H1 (cell line): ENCODE measurements at regions not wholly inside any gene's neighbourhood (a gene's known extent, or its start where the extent isn't known, plus 50 kb on each side); places are given as distances from the start of the nearest gene placed in this dataset.

ENCODE experiments used
- CTCF ChIA-PET: fragments of 300-600 bp; sonication (Branson Sonifier 250); formaldehyde crosslinking; loops from one replicate; lab custom pipeline; 2021; ENCODE audit not compliant: partially characterized antibody; lab: Charles Lee
- POLR2A ChIA-PET: fragments of 300-600 bp; sonication (Branson Sonifier 250); formaldehyde crosslinking; loops from one replicate; lab custom pipeline; 2021; ENCODE audit warnings: inconsistent platforms; ENCODE audit not compliant: partially characterized antibody; lab: Charles Lee
- DNase-seq, 2 experiments: peaks; one replicate each; pipeline versions ENCODE4 v3.0.0 to v3.0.0-alpha.2; 2010 to 2022; ENCODE audit warnings: low spot score in 2 of 2, low read depth in 1 of 2, mixed read lengths in 1 of 2
- FAIRE-seq: peaks from 2 replicates; lab custom pipeline; 2011; peaks lifted over from hg19 to GRCh38; lab: Jason Lieb, UNC
- H2AFZ ChIP-seq: 2 replicates; pipeline ENCODE4 v1.8.1; 2012; ENCODE audit warnings: low read length, inconsistent platforms
- H2AK5ac ChIP-seq: 2 replicates; pipeline ENCODE4 v1.6.1; 2013; ENCODE audit warnings: low read depth, low read length
- H2BK120ac ChIP-seq: replicated peaks from 2 replicates; pipeline ENCODE3; 2013; ENCODE audit warnings: low read depth, low read length, inconsistent platforms
- H2BK12ac ChIP-seq: 2 replicates; pipeline ENCODE4 v1.6.1; 2013; ENCODE audit warnings: low read depth, low read length
- H2BK15ac ChIP-seq: 2 replicates; pipeline ENCODE4 v1.6.1; 2013; ENCODE audit warnings: low read length
- H2BK20ac ChIP-seq: 2 replicates; pipeline ENCODE4 v1.6.1; 2013; ENCODE audit warnings: low read length
- H2BK5ac ChIP-seq: 2 replicates; pipeline ENCODE4 v1.6.1; 2013; ENCODE audit warnings: low read depth, low read length
- H3K14ac ChIP-seq: 2 replicates; pipeline ENCODE4 v1.6.1; 2013; ENCODE audit warnings: inconsistent platforms; ENCODE audit not compliant: insufficient read length
- H3K18ac ChIP-seq: 2 replicates; pipeline ENCODE4 v1.6.1; 2013; ENCODE audit warnings: low read length; ENCODE audit errors: extremely low read depth
- H3K23ac ChIP-seq: 2 replicates; pipeline ENCODE4 v1.6.1; 2013; ENCODE audit warnings: inconsistent platforms; ENCODE audit not compliant: insufficient read length
- H3K23me2 ChIP-seq: 2 replicates; pipeline ENCODE4 v1.6.1; 2013; ENCODE audit warnings: low read depth, low read length
- H3K27ac ChIP-seq: 2 replicates; pipeline ENCODE4 v1.6.1; 2011; ENCODE audit warnings: low read depth, low read length, inconsistent platforms
- H3K27me3 ChIP-seq, 4 experiments: replicated peaks in 1 of 4; 1 replicate in 1 of 4; 2 replicates in 3 of 4; pipeline versions ENCODE4 v1.6.1 to v1.8.1; 2011 to 2013; ENCODE audit warnings: low read length in 3 of 4, mild to moderate bottlenecking in 3 of 4, inconsistent platforms in 2 of 4, mixed read lengths in 2 of 4, moderate library complexity in 1 of 4; ENCODE audit not compliant: control insufficient read depth in 3 of 4, insufficient read depth in 3 of 4; ENCODE audit errors: extremely low read depth in 1 of 4
- H3K36me3 ChIP-seq, 4 experiments: 2 replicates each; pipeline versions ENCODE4 v1.6.1 to v1.8.1; 2011 to 2013; ENCODE audit warnings: mild to moderate bottlenecking in 4 of 4, low read length in 3 of 4, moderate library complexity in 2 of 4, control low read depth in 1 of 4, inconsistent platforms in 1 of 4; ENCODE audit not compliant: insufficient read depth in 4 of 4, control insufficient read depth in 2 of 4
- H3K4ac ChIP-seq: replicated peaks from 2 replicates; pipeline ENCODE3; 2013; ENCODE audit warnings: low read length, low read depth, mixed read lengths, inconsistent platforms; ENCODE audit not compliant: insufficient read length
- H3K4me1 ChIP-seq, 4 experiments: replicated peaks in 1 of 4; 1 replicate in 1 of 4; 2 replicates in 3 of 4; pipeline versions ENCODE4 v1.6.1 to v1.8.1; 2011 to 2013; ENCODE audit warnings: low read length in 3 of 4, inconsistent platforms in 2 of 4, mixed read lengths in 1 of 4; ENCODE audit not compliant: insufficient read depth in 4 of 4, control insufficient read depth in 3 of 4
- H3K4me2 ChIP-seq, 2 experiments: 2 replicates each; pipeline versions ENCODE4 v1.6.1 to v1.8.1; 2011 to 2013; ENCODE audit warnings: low read depth in 2 of 2, low read length in 2 of 2, control low read depth in 1 of 2, inconsistent platforms in 1 of 2, mild to moderate bottlenecking in 1 of 2; ENCODE audit not compliant: insufficient read depth in 1 of 2
- H3K4me3 ChIP-seq, 4 experiments: fragments of 200-600, 300-600 bp in 1 of 4; sonication (generic), shearing (Covaris generic), sonication (Bioruptor Twin) in 1 of 4; 2 replicates each; pipeline versions ENCODE4 v1.5.1 to v1.8.1; 2011 to 2016; ENCODE audit warnings: low read length in 4 of 4, low read depth in 3 of 4, control low read depth in 2 of 4, inconsistent platforms in 2 of 4, mild to moderate bottlenecking in 2 of 4, mixed read lengths in 1 of 4, moderate library complexity in 1 of 4; ENCODE audit not compliant: insufficient read depth in 2 of 4; ENCODE audit errors: extremely low read depth in 1 of 4
- H3K56ac ChIP-seq: replicated peaks from 2 replicates; pipeline ENCODE3; 2013; ENCODE audit warnings: low read depth, mild to moderate bottlenecking, mixed read lengths, low read length, inconsistent platforms; ENCODE audit not compliant: insufficient read length
- H3K79me1 ChIP-seq: 2 replicates; pipeline ENCODE4 v1.6.1; 2013; ENCODE audit warnings: low read depth, low read length, control low read depth
- H3K79me2 ChIP-seq, 2 experiments: 2 replicates each; pipeline versions ENCODE4 v1.6.1 to v1.8.1; 2012 to 2013; ENCODE audit warnings: low read length in 2 of 2, mild to moderate bottlenecking in 2 of 2, inconsistent platforms in 1 of 2; ENCODE audit not compliant: insufficient read depth in 2 of 2, control insufficient read depth in 1 of 2
- H3K9ac ChIP-seq, 4 experiments: replicated peaks in 1 of 4; 1 replicate in 1 of 4; 2 replicates in 3 of 4; pipeline versions ENCODE4 v1.6.1 to v1.8.1; 2011 to 2013; ENCODE audit warnings: low read depth in 3 of 4, low read length in 3 of 4, control low read depth in 2 of 4, mild to moderate bottlenecking in 2 of 4, moderate library complexity in 2 of 4, inconsistent platforms in 1 of 4; ENCODE audit errors: extremely low read depth in 1 of 4
- H3K9me3 ChIP-seq, 2 experiments: 2 replicates each; pipeline versions ENCODE4 v1.6.1 to v1.8.1; 2012 to 2013; ENCODE audit warnings: mild to moderate bottlenecking in 2 of 2, moderate library complexity in 2 of 2, control low read depth in 1 of 2, inconsistent platforms in 1 of 2, low read depth in 1 of 2, low read length in 1 of 2, mixed read lengths in 1 of 2; ENCODE audit not compliant: insufficient read depth in 2 of 2
- H4K20me1 ChIP-seq, 2 experiments: replicated peaks in 1 of 2; 2 replicates each; pipeline versions ENCODE3 to v1.8.1; 2011 to 2013; ENCODE audit warnings: inconsistent platforms in 2 of 2, low read length in 2 of 2, mild to moderate bottlenecking in 1 of 2; ENCODE audit not compliant: insufficient read depth in 2 of 2, control insufficient read depth in 1 of 2
- H4K5ac ChIP-seq: 2 replicates; pipeline ENCODE4 v1.6.1; 2013; ENCODE audit warnings: low read length, low read depth, mixed read lengths, inconsistent platforms; ENCODE audit not compliant: insufficient read length
- H4K8ac ChIP-seq: 2 replicates; pipeline ENCODE4 v1.8.0; 2013; ENCODE audit warnings: mild to moderate bottlenecking, moderate library complexity, low read length, inconsistent platforms; ENCODE audit not compliant: insufficient read depth; ENCODE audit errors: extremely low read depth
- H4K91ac ChIP-seq: replicated peaks from 2 replicates; pipeline ENCODE3; 2013; ENCODE audit warnings: low read length, mixed read lengths, inconsistent platforms; ENCODE audit not compliant: insufficient read length
- BCL11A ChIP-seq, 2 experiments: IDR thresholded peaks; one replicate each; pipeline ENCODE4 v1.6.1; 2011; ENCODE audit warnings: low read depth in 2 of 2, low read length in 2 of 2, mild to moderate bottlenecking in 2 of 2
- CEBPB ChIP-seq: IDR thresholded peaks from 2 replicates; pipeline ENCODE4 v1.6.1; 2012; ENCODE audit warnings: low read depth, low read length
- FOSL1 ChIP-seq: IDR thresholded peaks from 2 replicates; pipeline ENCODE4 v1.6.1; 2011; ENCODE audit warnings: mild to moderate bottlenecking, low read depth, low read length, moderate library complexity; ENCODE audit not compliant: insufficient read depth
- GTF2F1 ChIP-seq: IDR thresholded peaks from 2 replicates; pipeline ENCODE4 v1.6.1; 2012; ENCODE audit warnings: low read depth, low read length, improper control_type of control experiment, borderline replicate concordance
- NRF1 ChIP-seq: IDR thresholded peaks from 2 replicates; pipeline ENCODE4 v1.6.1; 2011; ENCODE audit warnings: mild to moderate bottlenecking, low read depth, low read length, improper control_type of control experiment
- RXRA ChIP-seq: IDR thresholded peaks from 2 replicates; pipeline ENCODE4 v1.6.1; 2011; ENCODE audit warnings: low read depth, mild to moderate bottlenecking, low read length, moderate library complexity; ENCODE audit not compliant: insufficient read depth
- SIN3A ChIP-seq, 2 experiments: IDR thresholded peaks in 1 of 2; conservative IDR thresholded peaks in 1 of 2; 2 replicates each; pipeline ENCODE4 v1.6.1; 2011 to 2012; ENCODE audit warnings: low read length in 2 of 2, improper control_type of control experiment in 1 of 2, low read depth in 1 of 2, mild to moderate bottlenecking in 1 of 2
- SUZ12 ChIP-seq: fragments of 200-600 bp; sonication (generic); IDR thresholded peaks from 2 replicates; pipeline ENCODE4 v1.6.1; 2012; ENCODE audit warnings: mild to moderate bottlenecking, inconsistent platforms, low read length, moderate library complexity, mixed read lengths
- WGBS, 2 experiments: shearing (Covaris generic) in 1 of 2; methylation state at CpG; one replicate each; pipeline versions ENCODE4 v1.1.6 to v1.1.7; 2013 to 2015; ENCODE audit warnings: low lambda C conversion rate in 2 of 2, mixed read lengths in 2 of 2, inconsistent platforms in 1 of 2, low coverage in 1 of 2, missing lambda C conversion rate in 1 of 2; ENCODE audit not compliant: insufficient replicate concordance in 2 of 2, insufficient coverage in 1 of 2, insufficient read length in 1 of 2; ENCODE audit errors: extremely low coverage in 1 of 2, missing lambda C conversion rate in 1 of 2; 5-methylcytosine and 5-hydroxymethylcytosine counted together
- TF ChIP-seq, protein P1 (sequence below), 3 experiments: IDR thresholded peaks; 1 replicate in 2 of 3; 2 replicates in 1 of 3; pipeline versions ENCODE4 v1.5.1 to v1.6.1; 2011; ENCODE audit warnings: low read length in 3 of 3, mild to moderate bottlenecking in 3 of 3, inconsistent platforms in 2 of 3, low read depth in 1 of 3, moderate library complexity in 1 of 3; ENCODE audit not compliant: insufficient read depth in 1 of 3; ENCODE audit errors: control extremely low read depth in 1 of 3

DNA sequence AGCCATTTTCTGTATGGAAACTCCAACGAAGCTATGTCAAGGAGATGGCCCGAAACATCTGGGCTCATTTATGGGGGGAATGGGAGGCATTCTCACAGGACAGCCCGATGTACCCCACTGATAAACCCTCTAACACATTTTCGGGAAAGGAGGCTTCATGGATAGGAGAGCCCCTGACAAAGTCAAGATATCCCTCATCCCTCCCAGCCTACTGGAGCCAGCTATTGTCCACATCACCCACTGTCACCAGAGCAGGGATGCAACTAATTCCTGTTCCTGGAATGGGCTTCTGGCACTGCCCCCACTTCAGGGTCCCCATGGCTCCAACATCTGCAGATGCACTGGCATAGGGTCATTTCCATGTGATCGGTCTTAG, 98.2 kb upstream of the BMPER start:
- no peaks in the 10 kb centered on the region for H3K4me1 ChIP-seq
- no peak overlapping the region for H3K9ac ChIP-seq
- H2AFZ ChIP-seq: no peak overlapping the region
- no peak overlapping the region; the same call in 1 of the 2 replicates for H2BK20ac ChIP-seq
- H3K56ac ChIP-seq: no peak overlapping the region
- H2BK5ac ChIP-seq: no peak overlapping the region
- no peaks in the 10 kb centered on the region for H3K9me3 ChIP-seq
- ChIA-PET POLR2A (no interaction called here), CTCF (interaction anchor here (0.6 to 4.6 kb wide), 35 partner anchors 8 to 767 kb away, joined by 3 to 46 read pairs (median 6); partner anchors contain the start of gene BMPER)
- H3K18ac ChIP-seq: no peak overlapping the region
- WGBS, 2 experiments: 93% methylated on average over 5 of the region's 5 CpGs; no CpG with 5 or more reads in 1 of the 2 experiments
- H3K14ac ChIP-seq: no peak overlapping the region
- no peaks in the 10 kb centered on the region for H3K23me2 ChIP-seq
- no peaks in the 10 kb centered on the region for H3K79me1 ChIP-seq
- H2BK120ac ChIP-seq: no peak overlapping the region
- H3K79me2 ChIP-seq: no peaks in the 10 kb centered on the region
- no peak for DNase-seq
- no peak overlapping the region for H3K4me2 ChIP-seq
- H3K27me3 ChIP-seq: no peaks in the 10 kb centered on the region
- H2AK5ac ChIP-seq: no peak overlapping the region
- no peak overlapping the region for H3K4me3 ChIP-seq
- no peak overlapping the region for H3K23ac ChIP-seq
- TF ChIP-seq FOSL1 (no peak), GTF2F1 (no peak), NRF1 (no peak), CEBPB (no peak), SIN3A (conservative IDR thresholded peaks at IDR 0.05 in 1 of 2, IDR thresholded peaks at IDR 0.05 in 1 of 2; ENCODE audit: low read depth in 1 of 2, low read length in 2 of 2) (no peak), BCL11A (IDR thresholded peaks at IDR 0.05; ENCODE audit: low read depth in 2 of 2, low read length in 2 of 2) (no peak), RXRA (no peak), SUZ12 (no peak)
- TF ChIP-seq, protein P1, sequence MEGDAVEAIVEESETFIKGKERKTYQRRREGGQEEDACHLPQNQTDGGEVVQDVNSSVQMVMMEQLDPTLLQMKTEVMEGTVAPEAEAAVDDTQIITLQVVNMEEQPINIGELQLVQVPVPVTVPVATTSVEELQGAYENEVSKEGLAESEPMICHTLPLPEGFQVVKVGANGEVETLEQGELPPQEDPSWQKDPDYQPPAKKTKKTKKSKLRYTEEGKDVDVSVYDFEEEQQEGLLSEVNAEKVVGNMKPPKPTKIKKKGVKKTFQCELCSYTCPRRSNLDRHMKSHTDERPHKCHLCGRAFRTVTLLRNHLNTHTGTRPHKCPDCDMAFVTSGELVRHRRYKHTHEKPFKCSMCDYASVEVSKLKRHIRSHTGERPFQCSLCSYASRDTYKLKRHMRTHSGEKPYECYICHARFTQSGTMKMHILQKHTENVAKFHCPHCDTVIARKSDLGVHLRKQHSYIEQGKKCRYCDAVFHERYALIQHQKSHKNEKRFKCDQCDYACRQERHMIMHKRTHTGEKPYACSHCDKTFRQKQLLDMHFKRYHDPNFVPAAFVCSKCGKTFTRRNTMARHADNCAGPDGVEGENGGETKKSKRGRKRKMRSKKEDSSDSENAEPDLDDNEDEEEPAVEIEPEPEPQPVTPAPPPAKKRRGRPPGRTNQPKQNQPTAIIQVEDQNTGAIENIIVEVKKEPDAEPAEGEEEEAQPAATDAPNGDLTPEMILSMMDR (IDR thresholded peaks at IDR 0.05; ENCODE audit: control extremely low read depth in 1 of 3, insufficient read depth in 1 of 3, low read depth in 1 of 3, low read length in 3 of 3): no peak
- H3K36me3 ChIP-seq: no peaks in the 10 kb centered on the region
- H4K91ac ChIP-seq: peak overlapping the region; percentile 53
- no peak overlapping the region for H2BK12ac ChIP-seq
- no peak overlapping the region for H3K4ac ChIP-seq
- H4K5ac ChIP-seq: no peak overlapping the region
- no peaks in the 10 kb centered on the region for H4K20me1 ChIP-seq
- FAIRE-seq: no peak
- H4K8ac ChIP-seq: no peak overlapping the region
- no peak overlapping the region for H3K27ac ChIP-seq
- H2BK15ac ChIP-seq: no peak overlapping the region
